ENCODE measurements at regions not wholly inside any gene's neighbourhood (a gene's known extent, or its start where the extent isn't known, plus 50 kb on each side); places are given as distances from the start of the nearest gene placed in this dataset.
"Not testable (repeated sequence)": the region's sequence is repeated elsewhere in the genome, so short reads cannot be mapped to it uniquely, and the experiment has no call there.

DNA sequence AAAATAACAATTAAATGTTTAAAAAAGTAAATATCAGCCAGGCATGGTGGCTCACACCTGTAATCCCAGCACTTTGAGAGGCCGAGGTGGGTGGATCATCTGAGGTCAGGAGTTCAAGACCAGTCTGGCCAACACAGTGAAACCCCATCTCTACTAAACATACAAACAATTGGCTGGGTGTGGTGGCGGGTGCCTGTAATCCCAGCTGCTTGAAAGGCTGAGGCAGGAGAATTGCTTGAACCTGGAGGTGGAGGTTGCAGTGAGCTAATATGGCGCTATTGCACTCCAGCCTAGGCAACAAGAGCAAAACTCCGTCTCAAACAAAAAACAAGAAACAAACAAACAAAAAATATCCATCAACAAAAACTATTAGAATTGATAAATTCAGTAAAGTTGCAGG is 77.5 kb downstream of the SNX5 start:
- not testable (repeated sequence) for DNase-seq (ENCODE audit: low spot score)

DNA sequence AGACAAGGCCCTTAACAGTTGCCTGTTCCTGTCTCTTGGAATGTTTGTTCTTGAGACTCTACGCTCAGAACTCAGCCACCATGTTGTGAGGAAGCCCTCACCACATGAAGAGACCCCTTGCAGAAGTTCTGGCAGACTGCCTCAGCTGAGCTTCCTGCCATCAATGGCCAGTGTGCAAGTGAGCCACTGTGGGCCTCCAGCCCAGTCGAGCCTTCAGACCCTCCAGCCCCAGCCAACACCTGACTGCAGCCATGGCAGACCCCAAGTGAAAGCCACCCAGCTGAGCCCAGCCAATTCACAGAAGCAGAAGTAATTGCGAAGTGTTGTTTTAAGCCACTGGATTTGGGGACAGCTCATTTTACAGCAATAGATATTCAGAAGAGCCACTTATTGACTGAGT is 78.3 kb downstream of the SNX5 start:
- DNase-seq (ENCODE audit: low spot score), result no peak

DNA sequence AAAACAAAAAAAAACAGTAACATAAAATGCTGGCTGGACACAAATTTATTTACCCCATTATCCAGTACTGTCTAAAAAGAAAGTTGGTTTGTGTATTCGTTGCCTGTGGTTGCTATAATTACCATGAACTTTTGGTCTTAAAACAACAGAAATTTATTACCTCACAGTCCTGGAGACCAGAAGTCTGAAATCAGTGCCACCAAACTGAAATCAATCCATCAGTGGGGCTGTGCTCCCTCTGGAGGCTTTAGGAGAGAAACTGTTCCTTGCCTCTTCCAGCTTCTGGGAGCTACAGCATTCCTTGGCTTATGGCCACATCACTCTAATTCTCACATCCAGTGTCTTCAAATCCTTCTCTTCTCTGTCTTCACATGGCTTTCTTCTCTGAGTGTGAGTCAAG is 79.4 kb downstream of the SNX5 start:
- DNase-seq (ENCODE audit: low spot score), result no peak

DNA sequence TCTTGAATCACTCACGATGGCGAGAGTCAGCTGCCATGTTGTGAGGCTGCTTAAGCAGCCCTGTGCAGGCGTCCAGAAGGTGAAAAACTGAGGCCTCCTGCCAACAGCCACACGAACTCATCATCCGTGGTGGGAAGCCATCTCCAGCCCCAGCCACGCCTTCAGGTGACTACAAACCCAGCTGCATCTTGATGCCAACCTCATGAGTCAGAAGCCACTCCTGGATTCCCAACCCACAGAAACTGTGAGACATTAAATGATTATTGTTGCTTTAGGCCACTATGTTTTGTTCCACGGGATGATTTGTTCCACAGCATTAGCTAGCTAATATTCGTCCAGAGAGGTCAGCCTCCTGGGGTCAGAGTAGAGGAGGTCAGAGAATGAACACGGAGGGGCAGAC is 80.5 kb downstream of the SNX5 start:
- no peak for DNase-seq (ENCODE audit: low spot score)

DNA sequence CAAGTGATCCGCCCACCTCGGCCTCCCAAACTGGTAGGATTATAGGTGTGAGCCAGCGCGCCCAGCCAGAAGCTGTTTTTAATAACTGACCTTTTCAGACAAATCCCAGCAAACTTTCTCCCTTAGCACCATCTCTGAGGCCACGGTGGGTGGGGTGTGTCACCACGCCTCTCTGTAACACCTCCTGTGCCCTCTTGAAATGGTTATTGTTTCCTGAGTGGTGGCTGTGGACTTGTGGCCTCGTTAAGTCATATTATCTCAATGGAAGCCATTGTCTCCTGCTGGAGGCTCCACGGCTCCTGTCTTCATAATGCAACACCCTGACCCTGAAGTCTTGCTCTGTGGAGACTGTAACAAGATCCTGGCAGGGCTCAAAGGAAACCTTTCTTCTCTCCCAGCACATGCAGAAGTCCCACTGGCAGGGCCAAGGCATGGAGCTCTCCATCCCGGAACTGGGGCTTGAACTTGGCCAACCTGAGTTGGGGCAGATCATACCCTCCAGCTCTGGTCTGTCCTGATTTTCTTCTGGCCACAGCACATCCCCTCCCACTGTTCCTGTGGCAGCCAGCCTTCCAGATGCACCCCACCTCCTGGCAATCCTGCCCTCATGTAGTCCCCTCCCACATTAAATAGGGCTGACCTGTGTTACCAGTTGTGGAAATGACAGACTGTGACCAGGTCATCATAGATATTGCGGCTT is 81.1 kb downstream of the SNX5 start:
- no peak for DNase-seq (ENCODE audit: low spot score)

DNA sequence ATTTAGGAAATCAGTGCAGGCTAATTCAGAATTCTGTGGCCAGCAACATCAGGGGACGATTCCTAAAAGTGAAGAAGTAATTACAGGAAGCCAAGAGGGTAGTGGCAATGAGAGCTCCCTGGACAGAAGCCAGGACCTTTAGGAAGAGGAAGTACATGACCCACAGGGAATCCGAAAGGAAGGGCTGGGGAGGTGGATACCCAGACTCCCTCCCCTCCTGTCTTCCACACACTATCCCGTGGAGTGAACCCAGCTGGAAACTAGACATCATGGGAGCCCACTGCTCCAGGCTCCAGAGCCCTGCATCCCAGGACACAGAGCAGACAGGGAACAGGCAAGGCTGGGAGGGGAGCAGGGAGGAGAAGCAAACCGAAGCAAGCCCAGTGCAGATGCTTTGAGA is 83.0 kb downstream of the SNX5 start:
- DNase-seq (ENCODE audit: low spot score), result peak; percentile 60

DNA sequence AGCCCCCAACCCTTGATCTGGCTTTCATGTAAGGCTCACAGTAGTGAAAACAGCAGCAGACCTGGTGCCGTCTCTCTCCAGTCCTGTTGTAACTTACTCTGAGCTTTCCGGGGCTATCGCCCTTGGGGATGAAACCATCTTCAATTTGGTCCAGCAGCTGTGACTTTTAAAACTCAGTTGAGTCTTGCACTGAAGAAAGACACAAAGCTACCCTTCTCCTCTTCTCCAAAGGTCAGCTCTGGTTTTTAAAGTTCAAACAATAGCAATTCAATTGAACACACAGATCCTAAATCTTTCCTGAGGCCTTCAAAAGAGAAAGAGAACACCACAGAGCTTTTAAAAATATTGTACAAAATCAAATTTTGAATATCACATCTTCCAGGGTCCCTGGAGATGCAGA is 83.5 kb downstream of the SNX5 start:
- no peak for DNase-seq (ENCODE audit: low spot score)

DNA sequence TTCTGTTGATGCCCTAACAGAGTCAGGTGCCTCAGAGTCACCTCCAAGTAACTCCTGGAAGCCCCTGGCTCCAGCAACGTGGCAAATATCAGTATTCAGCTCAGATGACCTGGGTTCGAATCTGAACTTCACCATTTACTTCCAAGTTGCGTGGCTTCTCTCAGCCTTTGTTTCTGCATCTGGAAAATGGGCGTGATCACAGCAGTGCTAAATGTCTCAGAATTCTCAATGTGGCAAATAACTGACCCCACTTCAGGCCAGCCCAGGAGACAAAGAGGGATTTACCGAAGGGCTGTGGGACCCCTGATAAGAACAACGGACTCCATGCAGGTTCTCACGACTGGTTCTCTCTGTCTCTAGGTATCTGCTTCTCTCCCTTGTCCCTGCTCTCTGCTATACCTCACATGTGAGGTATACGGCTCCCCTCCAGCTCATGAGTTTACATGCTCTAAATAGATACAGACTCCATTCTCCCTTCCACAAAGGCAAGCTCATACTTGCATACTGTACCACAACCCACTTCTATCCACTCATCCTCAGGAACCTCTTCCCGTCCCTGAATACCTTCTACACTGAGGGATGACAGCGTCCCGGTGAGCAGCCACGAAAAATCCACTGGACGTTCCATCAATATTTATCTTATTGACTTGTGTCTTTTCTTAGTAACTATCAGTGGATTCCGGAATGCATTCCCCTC is 84.1 kb downstream of the SNX5 start:
- no peak for DNase-seq (ENCODE audit: low spot score)

DNA sequence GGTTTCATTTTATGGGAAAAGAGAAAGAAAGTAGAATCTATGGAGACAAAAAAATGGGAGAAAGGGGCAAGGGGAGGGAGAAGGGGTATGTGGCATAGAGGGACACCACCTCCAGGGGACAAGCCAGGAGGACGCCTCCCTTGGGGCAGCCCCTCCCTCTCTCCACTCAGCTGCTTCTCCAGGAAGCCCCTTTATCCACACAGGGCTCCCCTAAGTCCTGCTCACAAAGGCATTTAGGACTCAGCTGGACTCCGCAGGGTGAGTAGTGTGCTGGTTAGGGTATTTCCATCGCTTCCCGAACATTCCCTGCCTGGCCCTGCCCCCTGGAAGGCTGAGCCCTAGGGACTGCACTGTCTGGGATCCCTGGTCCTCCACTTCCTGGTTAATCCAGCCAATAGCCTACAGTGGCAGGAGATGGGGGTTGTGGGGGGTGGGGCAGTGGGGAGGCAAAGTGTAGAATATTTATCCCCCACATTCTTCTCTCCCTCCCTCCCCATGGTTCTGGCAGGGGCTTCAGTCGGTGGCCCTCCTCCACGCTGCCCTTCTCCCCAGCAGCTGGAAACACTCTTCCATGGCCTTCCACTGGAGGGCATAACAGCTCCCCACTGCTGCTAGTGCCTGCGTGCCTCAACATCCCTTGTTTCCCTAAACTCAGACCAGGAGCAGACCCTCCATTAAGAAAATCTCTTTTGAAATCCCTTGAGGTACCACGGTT is 84.8 kb downstream of the SNX5 start:
- DNase-seq (ENCODE audit: low spot score), result no peak

DNA sequence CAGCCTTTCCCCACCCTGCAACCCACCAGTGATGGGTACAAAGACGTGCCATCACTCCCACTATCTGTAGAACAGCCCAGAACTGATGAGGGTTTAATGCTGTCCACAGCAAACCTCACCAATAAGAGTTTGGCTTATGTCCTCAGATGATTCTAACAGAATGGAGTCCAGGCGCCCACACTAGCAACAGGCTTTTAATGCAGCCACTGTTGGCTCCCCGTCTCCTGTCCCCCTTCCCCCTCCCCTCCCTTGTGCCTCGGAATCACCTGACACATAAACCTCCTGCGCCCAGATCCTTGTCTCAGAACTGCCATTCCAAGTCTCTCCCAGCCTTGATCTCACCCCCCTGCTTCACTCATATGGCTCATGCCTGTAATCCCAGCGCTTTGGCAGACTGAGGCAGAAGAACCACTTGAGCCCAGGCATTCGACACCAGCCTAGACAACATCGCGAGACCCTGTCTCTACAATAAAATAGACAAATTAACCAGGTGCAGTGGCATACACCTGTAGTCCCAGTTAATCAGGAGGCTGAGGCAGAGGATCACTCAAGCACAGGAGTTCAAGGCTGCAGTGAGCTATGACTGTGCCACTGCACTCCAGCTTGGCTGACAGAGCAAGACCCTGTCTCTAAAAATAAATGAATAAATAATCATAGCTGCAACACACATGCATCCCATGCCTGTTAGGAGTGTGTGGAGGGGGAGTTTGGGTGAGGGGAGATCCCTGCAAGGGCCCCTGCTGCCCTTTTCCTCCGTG is 85.6 kb downstream of the SNX5 start:
- no peak for DNase-seq (ENCODE audit: low spot score)

DNA sequence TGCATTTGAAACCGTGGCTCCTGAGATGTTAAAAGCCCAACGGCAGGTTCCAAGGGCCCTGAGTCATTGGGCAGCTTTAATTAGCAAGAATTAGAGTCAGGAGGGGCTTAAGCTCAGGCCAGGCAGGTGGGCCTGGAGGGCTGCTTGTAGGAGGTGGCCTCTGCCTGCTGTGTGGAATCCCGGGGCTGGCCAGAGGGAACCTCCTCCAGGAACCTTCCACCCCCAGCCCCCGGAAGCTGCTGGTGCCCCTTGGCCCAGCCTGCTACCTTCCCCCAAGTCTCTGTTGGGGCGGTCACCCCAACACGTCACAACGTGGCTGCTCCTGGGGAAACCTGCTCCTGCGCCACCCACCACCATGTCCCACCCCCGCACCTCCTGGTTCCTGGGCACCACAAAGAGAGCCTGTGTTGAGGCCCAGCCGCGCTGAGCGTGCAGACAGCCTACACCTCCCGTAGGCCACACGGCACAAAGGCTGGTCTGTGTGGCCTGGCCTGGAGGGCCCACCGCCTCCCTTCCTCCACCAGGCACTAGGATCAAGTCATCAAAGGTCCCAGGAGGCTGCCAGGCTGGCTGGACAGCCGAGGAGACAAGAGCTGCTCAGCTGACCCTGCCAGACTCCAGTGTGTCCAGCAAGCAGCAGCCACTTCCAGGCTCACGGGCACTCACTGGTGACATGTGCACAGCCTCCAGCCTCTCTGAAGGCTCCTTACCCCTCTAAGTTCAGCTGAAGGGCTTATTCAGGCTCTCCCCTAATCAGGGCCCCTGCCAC is 86.3 kb downstream of the SNX5 start:
- peak; percentile 70 for DNase-seq (ENCODE audit: low spot score)

DNA sequence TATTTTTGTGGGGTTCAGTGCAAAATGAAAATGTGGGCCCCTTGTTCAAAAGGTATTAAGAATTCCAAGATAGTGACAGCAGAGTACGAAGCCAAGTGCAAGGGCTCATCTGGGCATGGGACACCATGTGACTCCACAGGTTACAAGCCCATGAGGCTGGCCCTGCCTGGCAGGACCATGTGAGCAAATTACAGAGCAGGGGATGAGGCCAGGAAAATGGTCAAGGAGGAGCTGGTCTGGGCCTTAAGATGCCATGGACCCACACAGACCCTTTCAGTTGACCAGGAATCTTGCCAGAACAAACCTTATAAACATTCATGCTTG is 86.9 kb downstream of the SNX5 start:
- no peak for DNase-seq (ENCODE audit: low spot score)

DNA sequence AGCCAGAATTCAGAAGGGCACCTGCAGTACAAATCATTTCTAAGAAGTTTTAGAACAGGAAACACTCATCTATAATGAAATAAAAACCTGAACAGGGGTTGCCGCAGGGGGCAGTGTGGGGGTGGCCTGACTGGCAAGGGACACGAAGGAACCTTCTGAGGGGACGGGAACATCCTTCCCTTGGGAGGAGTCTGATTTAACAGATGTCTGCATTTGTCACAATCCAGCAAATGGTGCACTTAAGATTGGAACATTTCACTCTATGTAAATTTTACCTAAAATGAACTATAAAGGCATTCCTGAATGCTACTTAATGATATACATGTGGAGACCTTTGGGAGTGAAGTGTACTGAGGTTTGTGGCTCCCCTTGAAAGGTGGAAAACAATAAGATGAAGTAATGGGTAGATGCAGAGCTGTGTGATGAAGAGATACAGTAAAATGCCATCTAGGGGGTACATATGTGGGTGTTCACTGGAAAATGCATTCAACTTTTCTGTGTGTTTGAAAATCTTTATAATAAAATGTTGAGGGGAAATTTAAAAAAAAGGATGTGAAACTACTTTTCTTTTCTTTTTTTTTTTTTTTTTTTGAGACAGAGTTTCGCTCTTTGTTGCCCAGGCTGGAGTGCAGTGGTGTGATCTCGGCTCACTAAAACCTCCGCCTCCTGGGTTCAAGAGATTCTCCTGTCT is 89.5 kb downstream of the SNX5 start:
- no peak for DNase-seq (ENCODE audit: low spot score)

DNA sequence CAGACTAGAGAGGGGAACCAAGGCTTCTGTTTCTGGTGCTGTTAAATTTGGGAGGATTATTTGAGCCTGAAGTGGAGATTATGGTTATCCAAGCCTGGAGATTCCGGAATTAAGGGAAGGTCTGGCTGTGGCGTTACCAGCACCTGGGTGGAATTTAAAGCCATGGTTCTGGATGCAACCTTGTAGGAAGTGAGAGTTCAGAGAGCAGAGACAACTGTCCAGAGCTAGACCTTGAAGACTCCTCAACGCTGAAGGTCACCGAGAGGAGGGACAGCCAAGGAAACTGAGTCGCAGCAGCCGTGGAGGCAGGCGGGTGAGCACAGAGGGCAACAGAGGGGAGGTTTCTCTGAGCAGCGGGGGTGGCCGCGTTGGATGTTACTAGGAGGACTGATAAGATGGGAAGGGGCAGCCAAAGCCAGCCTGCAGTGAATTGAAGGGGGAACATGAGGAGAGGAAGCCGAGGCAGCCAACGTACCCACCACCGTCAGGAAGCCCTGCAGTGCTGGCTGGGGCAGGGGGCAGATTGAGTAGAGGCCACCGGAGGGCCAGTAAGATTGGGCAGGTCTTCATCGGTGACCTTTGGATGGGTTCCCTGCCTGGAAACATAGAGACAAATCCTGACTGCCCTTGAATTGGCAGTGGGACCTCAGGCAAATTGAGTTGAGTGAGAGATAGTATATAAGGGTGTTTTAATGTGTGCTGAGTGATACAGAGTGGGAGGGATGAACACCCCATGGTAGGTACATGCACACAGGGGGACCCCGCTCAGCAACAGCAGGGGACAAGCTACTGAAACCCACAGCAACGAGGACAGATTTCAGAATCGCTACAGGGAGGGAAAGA is 90.3 kb downstream of the SNX5 start:
- no peak for DNase-seq (ENCODE audit: low spot score)

DNA sequence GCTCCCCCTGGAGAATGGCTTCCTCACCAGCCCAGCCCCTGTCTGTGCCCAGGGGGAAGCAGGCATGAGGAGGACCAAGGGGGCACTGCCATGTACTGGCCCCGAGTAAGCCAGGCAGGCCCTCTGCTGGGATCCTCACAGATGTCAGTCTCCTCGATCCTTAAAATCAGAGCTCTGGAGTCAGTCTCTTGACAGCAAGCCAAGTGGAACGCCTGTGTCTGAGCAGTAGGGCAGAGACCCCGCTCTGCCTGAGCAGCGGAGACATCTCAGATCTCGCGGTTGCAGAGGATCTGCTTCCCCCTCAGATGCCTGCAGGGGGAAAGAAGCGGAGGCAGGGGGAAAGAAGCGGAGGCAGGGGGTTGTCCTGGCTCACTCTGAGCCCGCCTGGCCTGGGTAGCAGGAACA is 92.6 kb downstream of the SNX5 start:
- no peak for DNase-seq (ENCODE audit: low spot score)

DNA sequence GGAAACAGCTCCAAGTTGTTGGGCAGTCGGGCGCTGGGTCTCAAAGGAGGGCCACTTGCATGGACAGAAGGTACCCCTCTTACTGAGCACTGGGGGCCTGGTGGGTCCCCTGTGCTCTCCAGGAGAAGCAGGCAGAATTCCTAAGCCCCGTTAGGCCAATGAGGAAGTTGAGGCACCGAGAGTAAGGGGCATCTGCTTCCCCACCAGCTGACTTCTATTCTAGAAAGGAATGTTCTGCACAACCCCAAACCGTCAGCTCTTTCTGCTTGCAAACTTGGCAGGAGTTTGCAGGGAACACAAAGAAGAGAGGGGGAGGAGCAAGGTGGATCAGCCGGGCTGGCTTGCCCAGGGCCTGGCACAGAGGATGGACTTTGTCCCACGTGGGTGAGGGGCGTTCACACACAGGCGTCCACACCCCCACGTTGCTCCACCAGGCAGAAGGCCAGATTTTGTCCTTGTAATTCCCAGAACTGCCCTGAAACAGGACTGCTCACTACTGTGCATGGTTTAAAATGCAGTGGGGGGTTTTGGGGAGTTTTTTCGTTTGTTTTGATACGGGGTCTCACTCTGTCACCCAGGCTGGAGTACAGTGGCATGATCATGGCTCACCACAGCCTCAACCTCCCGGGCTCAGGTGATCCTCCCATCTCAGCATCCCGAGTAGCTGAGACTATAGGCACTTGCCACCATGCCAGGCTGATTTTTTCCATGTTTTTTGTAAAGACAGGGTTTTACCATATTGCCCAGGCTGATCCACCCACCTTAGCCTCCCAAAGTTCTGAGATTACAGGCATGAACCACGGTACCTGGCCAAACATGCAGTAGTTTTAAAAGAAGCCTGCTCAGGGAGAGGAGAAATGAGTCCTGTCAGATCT is 93.3 kb downstream of the SNX5 start:
- peak; percentile 46 for DNase-seq (ENCODE audit: low spot score)

DNA sequence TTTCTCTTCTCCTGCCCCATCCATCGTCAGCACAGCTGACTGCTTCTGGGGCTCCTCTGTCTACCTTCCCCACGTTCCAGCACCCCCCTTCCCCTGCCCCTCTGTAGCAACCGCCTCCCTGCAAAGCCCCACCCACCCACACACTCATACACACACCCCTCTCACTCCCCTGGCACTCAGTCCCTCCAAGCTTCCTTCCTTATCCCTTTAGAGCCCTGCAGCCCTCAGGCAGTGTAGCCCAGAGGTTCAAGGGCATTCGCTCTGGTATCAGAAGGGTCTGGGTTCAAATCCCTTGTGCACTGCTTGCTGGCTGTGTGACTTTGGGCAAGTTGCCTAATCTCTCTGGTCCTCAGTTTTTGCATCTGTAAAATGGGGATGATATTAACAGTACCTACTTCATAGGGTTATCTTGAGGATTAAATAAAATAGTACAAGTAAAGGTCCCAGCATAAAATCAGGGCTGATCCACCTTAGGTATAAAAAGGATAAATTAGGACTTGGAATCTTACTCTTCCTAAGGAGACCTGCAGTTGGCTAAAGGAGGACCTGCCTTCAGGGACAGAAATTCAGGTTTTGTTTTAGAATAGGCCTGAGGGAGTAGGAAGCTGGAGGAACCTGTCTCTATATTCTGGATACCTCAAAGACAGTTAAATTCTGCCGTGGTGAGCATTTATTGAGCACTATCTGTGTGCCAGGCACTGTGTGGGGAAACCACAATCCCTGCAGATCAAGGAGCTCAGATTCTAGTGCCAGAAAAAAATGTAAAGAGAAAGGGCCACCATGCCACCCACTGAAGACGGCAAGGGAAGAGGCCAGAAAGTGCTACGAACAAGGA is 94.1 kb downstream of the SNX5 start:
- DNase-seq (ENCODE audit: low spot score), result no peak

Measured in pons (tissue), 1 donor.